DMS53 treated with DMSO at 0.1 percent for 48 hours (cell line): ENCODE measurements at regions not wholly inside any gene's neighbourhood (a gene's known extent, or its start where the extent isn't known, plus 50 kb on each side); places are given as distances from the start of the nearest gene placed in this dataset.

Source experiments
- DNase-seq: peaks from one replicate; lab custom pipeline; 2025; ENCODE audit not compliant: unreplicated experiment; lab: John Stamatoyannopoulos, UW

GRCh38 chr2:5751873-5752482, 59.8 kb downstream of the SOX11 start:
- DNase-seq, result no peak

- no peak for DNase-seq
These were observed 64.1 kb downstream of the SOX11 start for GRCh38 chr2:5756272-5756671.

- no peak for DNase-seq
These were observed 66.2 kb downstream of the SOX11 start for GRCh38 chr2:5758346-5758745.

- no peak for DNase-seq
These were observed 67.8 kb downstream of the SOX11 start for GRCh38 chr2:5759949-5760348.

GRCh38 chr2:5763531-5763930, 71.3 kb downstream of the SOX11 start:
- no peak for DNase-seq

GRCh38 chr2:5764041-5764440, 71.9 kb downstream of the SOX11 start:
- DNase-seq, result no peak

- no peak for DNase-seq
These were observed 73.9 kb downstream of the SOX11 start for GRCh38 chr2:5766056-5766455.

GRCh38 chr2:5766561-5766960, 74.4 kb downstream of the SOX11 start:
- DNase-seq, result no peak

GRCh38 chr2:5777131-5777535, 84.9 kb downstream of the SOX11 start:
- DNase-seq, result peak; percentile 59

GRCh38 chr2:5781679-5782078, 89.5 kb downstream of the SOX11 start:
- no peak for DNase-seq

GRCh38 chr2:5782103-5782502, 89.9 kb downstream of the SOX11 start:
- DNase-seq, result no peak

GRCh38 chr2:5788447-5788846, 96.3 kb downstream of the SOX11 start:
- DNase-seq, result no peak

GRCh38 chr2:5791371-5791770, 99.2 kb downstream of the SOX11 start:
- no peak for DNase-seq

- DNase-seq, result no peak
These were observed 101.8 kb downstream of the SOX11 start for GRCh38 chr2:5794012-5794411.

- no peak for DNase-seq
These were observed 105.9 kb downstream of the SOX11 start for GRCh38 chr2:5798084-5798483.

- DNase-seq, result no peak
These were observed 107.2 kb downstream of the SOX11 start for GRCh38 chr2:5799348-5799747.

GRCh38 chr2:5803547-5803946, 111.4 kb downstream of the SOX11 start:
- no peak for DNase-seq

- DNase-seq, result no peak
These were observed 126.9 kb downstream of the SOX11 start for GRCh38 chr2:5818961-5819600.

GRCh38 chr2:5824126-5824525, 131.9 kb downstream of the SOX11 start:
- no peak for DNase-seq

GRCh38 chr2:5825686-5826085, 133.5 kb downstream of the SOX11 start:
- DNase-seq, result no peak

GRCh38 chr2:5826979-5827655, 134.9 kb downstream of the SOX11 start:
- no peak for DNase-seq

- no peak for DNase-seq
These were observed 142.3 kb downstream of the SOX11 start for GRCh38 chr2:5834501-5834900.

- DNase-seq, result no peak
These were observed 147.4 kb downstream of the SOX11 start for GRCh38 chr2:5839550-5839949.
